ENCODE measurements at regions not wholly inside any gene's neighbourhood (a gene's known extent, or its start where the extent isn't known, plus 50 kb on each side); places are given as distances from the start of the nearest gene placed in this dataset.
A peak's percentile ranks its signal among the peaks of the same experiment; 100 is the strongest.

- no peak overlapping the region for H3K4me3 ChIP-seq (ENCODE audit: low read depth, low read length)
- no peak for TF ChIP-seq CTCF (IDR thresholded peaks at IDR 0.05; ENCODE audit: low read depth, low read length)
Observed at GRCh38 chr18:49731860-49732311, 81.4 kb downstream of the ACAA2 start.

- TF ChIP-seq CTCF (IDR thresholded peaks at IDR 0.05; ENCODE audit: low read depth, low read length) = no peak
- no peak overlapping the region for H3K4me3 ChIP-seq (ENCODE audit: low read depth, low read length)
Observed at GRCh38 chr18:49731421-49731841, 81.9 kb downstream of the ACAA2 start.

GRCh38 chr18:49730951-49731391 lies 82.4 kb downstream of the ACAA2 start:
- H3K4me3 ChIP-seq (ENCODE audit: low read depth, low read length) = no peak overlapping the region
- TF ChIP-seq CTCF (IDR thresholded peaks at IDR 0.05; ENCODE audit: low read depth, low read length) = no peak

- TF ChIP-seq CTCF (IDR thresholded peaks at IDR 0.05; ENCODE audit: low read depth, low read length) = peak; percentile 58
- no peak overlapping the region for H3K4me3 ChIP-seq (ENCODE audit: low read depth, low read length)
Observed at GRCh38 chr18:49728542-49728941, 84.8 kb downstream of the ACAA2 start.

GRCh38 chr18:49727816-49728215 lies 85.5 kb downstream of the ACAA2 start:
- no peak for TF ChIP-seq CTCF (IDR thresholded peaks at IDR 0.05; ENCODE audit: low read depth, low read length)
- H3K4me3 ChIP-seq (ENCODE audit: low read depth, low read length) = no peak overlapping the region

GRCh38 chr18:49726675-49726963 lies 86.7 kb downstream of the ACAA2 start:
- H3K4me3 ChIP-seq (ENCODE audit: low read depth, low read length) = no peak overlapping the region
- TF ChIP-seq CTCF (IDR thresholded peaks at IDR 0.05; ENCODE audit: low read depth, low read length) = no peak

- TF ChIP-seq CTCF (IDR thresholded peaks at IDR 0.05; ENCODE audit: low read depth, low read length) = no peak
- no peak overlapping the region for H3K4me3 ChIP-seq (ENCODE audit: low read depth, low read length)
Observed at GRCh38 chr18:49725809-49726674, 87.3 kb downstream of the ACAA2 start.
